DOHH2 (cell line): ENCODE measurements at regions not wholly inside any gene's neighbourhood (a gene's known extent, or its start where the extent isn't known, plus 50 kb on each side); places are given as distances from the start of the nearest gene placed in this dataset.

Source experiments
- H3F3A ChIP-seq: fragments of 200-600 bp; sonication (generic), shearing (Covaris generic); 2 replicates; pipeline ENCODE4 v1.6.0; 2016; ENCODE audit warnings: antibody characterized with exemption, mild to moderate bottlenecking; ENCODE audit not compliant: control insufficient read depth, insufficient read depth
- H3K27ac ChIP-seq: fragments of 200-600 bp; sonication (generic); 2 replicates; pipeline ENCODE4 v1.5.1; 2014; ENCODE audit warnings: low read depth, mild to moderate bottlenecking, low read length, moderate library complexity
- H3K27me3 ChIP-seq: fragments of 200-600 bp; sonication (generic); 2 replicates; pipeline ENCODE4 v1.6.1; 2014; ENCODE audit warnings: mild to moderate bottlenecking, low read length, mixed read lengths; ENCODE audit not compliant: control insufficient read depth
- H3K36me3 ChIP-seq: fragments of 200-600 bp; sonication (generic); 2 replicates; pipeline ENCODE4 v1.6.1; 2014; ENCODE audit warnings: mild to moderate bottlenecking, low read length, moderate library complexity, mixed read lengths; ENCODE audit not compliant: control insufficient read depth
- H3K4me1 ChIP-seq: fragments of 200-600 bp; sonication (generic); 2 replicates; pipeline ENCODE4 v1.6.1; 2014; ENCODE audit warnings: mild to moderate bottlenecking, low read length, mixed read lengths; ENCODE audit not compliant: control insufficient read depth
- H3K4me2 ChIP-seq: fragments of 200-600 bp; sonication (generic); 2 replicates; pipeline ENCODE4 v1.6.0; 2014; ENCODE audit warnings: mild to moderate bottlenecking, low read length, moderate library complexity
- H3K4me3 ChIP-seq: fragments of 200-600 bp; sonication (generic); 2 replicates; pipeline ENCODE4 v1.5.1; 2014; ENCODE audit warnings: mild to moderate bottlenecking, low read length, mixed read lengths
- H3K79me2 ChIP-seq: fragments of 200-600 bp; sonication (generic); 2 replicates; pipeline ENCODE4 v1.6.1; 2014; ENCODE audit warnings: mild to moderate bottlenecking, low read length, mixed read lengths; ENCODE audit not compliant: control insufficient read depth
- H3K9me2 ChIP-seq: fragments of 200-600 bp; sonication (generic); replicated peaks from 2 replicates; pipeline ENCODE4 v1.6.1; 2014; ENCODE audit warnings: mild to moderate bottlenecking, low read length, mixed read lengths; ENCODE audit not compliant: control insufficient read depth
- H3K9me3 ChIP-seq: fragments of 200-600 bp; sonication (generic); 2 replicates; pipeline ENCODE4 v1.6.1; 2014; ENCODE audit warnings: antibody characterized with exemption, low read length, mixed read lengths; ENCODE audit not compliant: control insufficient read depth, insufficient read depth
- H4K20me1 ChIP-seq: fragments of 200-600 bp; sonication (generic); 2 replicates; pipeline ENCODE4 v1.6.0; 2014; ENCODE audit warnings: low read depth, mild to moderate bottlenecking, antibody characterized with exemption, low read length, moderate library complexity; ENCODE audit not compliant: control insufficient read depth, insufficient read depth
- EZH2phosphoT487 ChIP-seq: fragments of 200-600 bp; sonication (generic); IDR thresholded peaks from 2 replicates; pipeline ENCODE4 v1.6.1; 2017; ENCODE audit warnings: borderline replicate concordance, mild to moderate bottlenecking, antibody characterized with exemption, low read length, moderate library complexity, mixed read lengths
- TF ChIP-seq, protein P1 (sequence below): fragments of 200-600 bp; sonication (generic); IDR thresholded peaks from one replicate; pipeline ENCODE4 v1.5.1; 2014; ENCODE audit warnings: antibody characterized with exemption, mild to moderate bottlenecking, low read depth, low read length; ENCODE audit not compliant: poor library complexity, severe bottlenecking

DNA sequence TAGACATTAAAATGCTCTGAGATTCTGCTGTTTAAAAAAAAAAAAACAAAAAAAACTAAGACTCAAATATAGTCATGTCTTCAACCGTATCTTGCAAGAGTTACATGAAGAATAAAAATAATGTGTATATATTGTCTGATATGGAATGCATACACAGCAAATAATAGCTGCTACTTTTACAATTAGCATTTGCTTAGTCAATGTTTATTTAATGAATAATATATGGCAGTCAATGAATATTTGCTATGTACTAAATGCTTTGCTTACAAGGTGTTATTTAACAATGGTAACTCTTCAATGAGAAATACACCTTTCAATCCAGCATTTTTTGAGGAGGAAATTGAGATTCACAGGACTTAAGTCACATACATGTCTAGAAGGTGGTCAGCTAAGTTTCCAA is 718.8 kb upstream of the SOX9 start:
- no peaks in the 10 kb centered on the region for H3K9me2 ChIP-seq
- no peak overlapping the region for H3K27ac ChIP-seq
- H3K4me3 ChIP-seq = no peak overlapping the region
- H3F3A ChIP-seq = no peaks in the 10 kb centered on the region
- no peak for TF ChIP-seq EZH2phosphoT487
- TF ChIP-seq, protein P1, sequence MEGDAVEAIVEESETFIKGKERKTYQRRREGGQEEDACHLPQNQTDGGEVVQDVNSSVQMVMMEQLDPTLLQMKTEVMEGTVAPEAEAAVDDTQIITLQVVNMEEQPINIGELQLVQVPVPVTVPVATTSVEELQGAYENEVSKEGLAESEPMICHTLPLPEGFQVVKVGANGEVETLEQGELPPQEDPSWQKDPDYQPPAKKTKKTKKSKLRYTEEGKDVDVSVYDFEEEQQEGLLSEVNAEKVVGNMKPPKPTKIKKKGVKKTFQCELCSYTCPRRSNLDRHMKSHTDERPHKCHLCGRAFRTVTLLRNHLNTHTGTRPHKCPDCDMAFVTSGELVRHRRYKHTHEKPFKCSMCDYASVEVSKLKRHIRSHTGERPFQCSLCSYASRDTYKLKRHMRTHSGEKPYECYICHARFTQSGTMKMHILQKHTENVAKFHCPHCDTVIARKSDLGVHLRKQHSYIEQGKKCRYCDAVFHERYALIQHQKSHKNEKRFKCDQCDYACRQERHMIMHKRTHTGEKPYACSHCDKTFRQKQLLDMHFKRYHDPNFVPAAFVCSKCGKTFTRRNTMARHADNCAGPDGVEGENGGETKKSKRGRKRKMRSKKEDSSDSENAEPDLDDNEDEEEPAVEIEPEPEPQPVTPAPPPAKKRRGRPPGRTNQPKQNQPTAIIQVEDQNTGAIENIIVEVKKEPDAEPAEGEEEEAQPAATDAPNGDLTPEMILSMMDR = no peak
- H3K36me3 ChIP-seq = no peaks in the 10 kb centered on the region
- no peaks in the 10 kb centered on the region for H3K79me2 ChIP-seq
- H3K9me3 ChIP-seq = no peaks in the 10 kb centered on the region
- no peak overlapping the region for H3K4me2 ChIP-seq
- no peaks in the 10 kb centered on the region for H3K27me3 ChIP-seq
- H3K4me1 ChIP-seq = no peaks in the 10 kb centered on the region
- H4K20me1 ChIP-seq = no peaks in the 10 kb centered on the region

DNA sequence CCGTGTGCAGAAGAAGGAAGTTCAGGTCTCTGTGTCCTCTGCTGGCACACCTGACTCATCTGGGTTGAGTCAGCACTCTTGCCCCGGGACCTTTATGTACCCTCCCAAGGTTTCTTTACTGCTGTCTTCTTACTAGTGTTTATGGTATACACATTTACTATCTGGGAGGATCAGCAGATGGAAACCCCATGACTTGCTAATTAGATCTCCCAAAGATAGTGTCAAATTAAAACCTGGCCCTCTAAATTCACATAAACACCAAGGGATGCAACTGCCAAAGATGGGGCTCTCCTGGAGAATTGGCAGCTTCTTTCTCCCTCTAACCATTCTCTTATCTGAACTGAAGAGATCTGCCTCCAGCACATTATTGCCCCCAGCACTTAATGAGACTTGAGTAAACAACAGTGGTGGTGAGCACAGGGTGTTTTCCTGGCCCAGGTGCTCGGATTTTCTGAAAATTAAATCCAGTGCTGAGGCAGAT is 718.1 kb upstream of the SOX9 start:
- Histone ChIP-seq H3K36me3 (no peaks in the 10 kb centered on the region), H3K9me3 (no peaks in the 10 kb centered on the region), H3K27ac (no peak overlapping the region), H3K9me2 (no peaks in the 10 kb centered on the region), H3K79me2 (no peaks in the 10 kb centered on the region), H3K27me3 (no peaks in the 10 kb centered on the region), H4K20me1 (no peaks in the 10 kb centered on the region), H3K4me1 (no peaks in the 10 kb centered on the region), H3K4me3 (no peak overlapping the region), H3K4me2 (no peak overlapping the region), H3F3A (no peaks in the 10 kb centered on the region)
- TF ChIP-seq EZH2phosphoT487 = no peak
- TF ChIP-seq, protein P1 = no peak

DNA sequence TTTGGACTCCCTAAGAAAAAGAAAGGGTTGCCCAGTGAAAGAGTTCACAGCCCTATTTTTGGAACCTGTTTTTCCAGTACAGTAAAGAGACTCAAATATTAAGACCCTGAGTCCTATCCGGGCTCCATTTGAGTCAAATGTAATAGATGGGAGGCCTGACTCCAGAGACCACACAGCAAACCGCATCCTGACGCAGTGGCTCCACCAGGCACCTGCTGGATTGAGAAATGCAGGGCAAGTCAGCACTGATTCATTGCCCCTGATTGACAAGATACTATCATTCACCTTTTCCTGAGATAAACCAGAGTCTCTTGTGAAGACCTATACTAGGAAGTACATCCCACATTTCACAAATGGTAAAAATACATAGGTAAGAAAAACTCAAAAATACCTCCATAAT is 715.7 kb upstream of the SOX9 start:
- H3K36me3 ChIP-seq = no peaks in the 10 kb centered on the region
- no peaks in the 10 kb centered on the region for H4K20me1 ChIP-seq
- no peaks in the 10 kb centered on the region for H3K9me2 ChIP-seq
- H3K4me2 ChIP-seq = no peak overlapping the region
- no peaks in the 10 kb centered on the region for H3K4me1 ChIP-seq
- no peaks in the 10 kb centered on the region for H3K9me3 ChIP-seq
- H3K4me3 ChIP-seq = no peak overlapping the region
- no peaks in the 10 kb centered on the region for H3F3A ChIP-seq
- H3K79me2 ChIP-seq = no peaks in the 10 kb centered on the region
- TF ChIP-seq, protein P1 = no peak
- TF ChIP-seq EZH2phosphoT487 = no peak
- no peak overlapping the region for H3K27ac ChIP-seq
- no peaks in the 10 kb centered on the region for H3K27me3 ChIP-seq

DNA sequence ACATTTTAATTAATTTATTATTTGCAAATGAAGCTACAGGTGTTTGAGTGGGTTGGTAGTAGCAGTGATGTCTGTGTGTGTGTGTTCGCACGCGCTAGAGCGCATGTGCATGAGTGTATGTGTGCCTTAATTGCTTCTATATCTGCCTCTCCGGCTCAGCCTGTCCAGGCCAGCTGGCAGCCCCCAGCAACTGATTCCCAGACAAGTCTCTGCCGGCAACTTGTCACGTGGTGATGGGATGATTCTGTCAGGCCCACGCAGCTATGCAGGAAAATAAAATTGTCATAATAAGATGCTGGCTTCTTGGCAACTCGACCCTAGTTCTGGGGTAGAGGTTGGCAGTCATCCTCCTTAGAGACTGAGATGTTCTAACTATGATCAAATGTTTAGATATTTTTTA is 712.8 kb upstream of the SOX9 start:
- H3K79me2 ChIP-seq = no peaks in the 10 kb centered on the region
- no peaks in the 10 kb centered on the region for H3K9me2 ChIP-seq
- H3K36me3 ChIP-seq = no peaks in the 10 kb centered on the region
- H3K9me3 ChIP-seq = no peaks in the 10 kb centered on the region
- H3K4me1 ChIP-seq = no peaks in the 10 kb centered on the region
- H3K27me3 ChIP-seq = no peaks in the 10 kb centered on the region
- TF ChIP-seq, protein P1 = no peak
- TF ChIP-seq EZH2phosphoT487 = no peak
- no peak overlapping the region for H3K4me2 ChIP-seq
- H3K4me3 ChIP-seq = no peak overlapping the region
- no peak overlapping the region for H3K27ac ChIP-seq
- no peaks in the 10 kb centered on the region for H4K20me1 ChIP-seq
- no peaks in the 10 kb centered on the region for H3F3A ChIP-seq
